HG02588 (cell line): ENCODE measurements at regions not wholly inside any gene's neighbourhood (a gene's known extent, or its start where the extent isn't known, plus 50 kb on each side); places are given as distances from the start of the nearest gene placed in this dataset.
"Not testable (repeated sequence)": the region's sequence is repeated elsewhere in the genome, so short reads cannot be mapped to it uniquely, and the experiment has no call there.

Experiments
- ATAC-seq: cut with Tn5 transposase; IDR thresholded peaks from one replicate; pipeline ENCODE4 v1.9.1; 2021; ENCODE audit warnings: mild to moderate bottlenecking, moderate library complexity; ENCODE audit not compliant: unreplicated experiment

DNA sequence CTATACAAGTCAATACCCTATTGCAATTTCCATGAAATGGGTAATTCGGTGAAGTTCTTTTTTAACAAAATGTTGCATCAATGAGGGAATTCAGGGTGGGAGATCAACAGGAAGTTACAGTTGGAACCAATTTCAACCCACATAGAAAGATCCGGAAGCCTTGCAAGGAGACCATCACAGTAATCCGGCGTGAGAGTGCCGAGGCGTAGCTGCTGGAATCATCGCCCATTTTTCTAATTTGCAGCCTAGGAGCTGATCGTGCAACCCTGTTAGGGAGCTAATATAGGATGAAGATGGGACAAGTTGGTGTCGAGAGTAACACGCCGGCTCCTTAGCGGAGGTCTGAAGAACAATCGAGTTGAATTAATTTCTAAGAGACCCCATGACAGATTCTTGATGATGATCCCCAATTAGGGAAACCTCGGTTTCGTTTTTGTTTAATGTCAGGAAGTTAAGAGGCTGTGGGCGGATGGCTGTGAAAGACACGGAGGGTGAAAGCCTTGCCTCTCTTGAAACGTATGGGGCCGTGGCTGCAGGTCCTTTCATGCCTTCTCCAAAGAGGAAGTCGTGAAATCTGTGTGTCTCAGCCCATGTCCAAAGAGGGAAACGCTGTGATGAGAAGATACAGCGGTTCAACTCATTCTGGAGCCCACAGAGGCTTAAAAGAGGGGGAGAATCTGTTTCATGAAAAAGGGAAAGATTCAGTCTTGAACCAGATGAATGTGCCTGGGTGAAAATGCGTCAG, 51.2 kb upstream of the CARD11 start:
- peak; percentile 52 for ATAC-seq

DNA sequence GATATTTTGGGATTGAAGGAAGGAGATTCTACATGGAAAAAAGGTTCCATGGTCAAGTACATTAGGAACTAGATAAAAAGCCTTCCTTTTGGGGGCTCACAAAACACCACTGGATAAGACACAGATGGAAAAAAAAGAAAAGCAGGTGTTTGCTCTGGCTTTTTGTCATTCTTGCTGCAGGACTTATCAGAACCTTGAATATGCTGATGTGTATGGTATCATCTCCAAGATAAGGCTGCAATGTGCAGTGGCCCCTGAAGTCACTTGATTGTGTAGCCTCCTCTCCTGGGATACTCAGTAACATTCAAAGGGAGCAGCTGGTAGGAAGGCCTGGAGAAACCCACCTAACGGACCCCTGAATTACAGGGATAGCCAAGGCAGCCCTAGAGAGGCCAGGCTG, 54.1 kb upstream of the CARD11 start:
- no peak for ATAC-seq

DNA sequence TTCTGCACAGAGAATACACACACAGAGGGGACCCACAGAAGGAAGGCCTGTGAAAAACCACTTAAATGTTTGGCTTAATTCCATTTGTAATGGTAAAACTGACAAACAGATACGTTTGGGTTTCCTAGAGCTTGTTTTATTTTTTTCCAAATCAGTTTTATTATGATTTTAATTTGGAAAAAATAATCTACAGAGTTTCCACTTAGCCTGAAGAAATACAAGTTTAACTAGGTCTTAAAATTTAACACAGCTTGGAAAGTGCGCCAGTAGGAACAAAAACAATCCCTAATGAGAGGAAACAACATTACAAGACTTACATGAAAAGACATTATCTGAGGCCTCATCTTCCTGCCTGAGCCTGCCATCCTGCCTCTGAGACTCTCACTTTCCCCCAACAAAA, 58.5 kb upstream of the CARD11 start:
- ATAC-seq, result no peak

DNA sequence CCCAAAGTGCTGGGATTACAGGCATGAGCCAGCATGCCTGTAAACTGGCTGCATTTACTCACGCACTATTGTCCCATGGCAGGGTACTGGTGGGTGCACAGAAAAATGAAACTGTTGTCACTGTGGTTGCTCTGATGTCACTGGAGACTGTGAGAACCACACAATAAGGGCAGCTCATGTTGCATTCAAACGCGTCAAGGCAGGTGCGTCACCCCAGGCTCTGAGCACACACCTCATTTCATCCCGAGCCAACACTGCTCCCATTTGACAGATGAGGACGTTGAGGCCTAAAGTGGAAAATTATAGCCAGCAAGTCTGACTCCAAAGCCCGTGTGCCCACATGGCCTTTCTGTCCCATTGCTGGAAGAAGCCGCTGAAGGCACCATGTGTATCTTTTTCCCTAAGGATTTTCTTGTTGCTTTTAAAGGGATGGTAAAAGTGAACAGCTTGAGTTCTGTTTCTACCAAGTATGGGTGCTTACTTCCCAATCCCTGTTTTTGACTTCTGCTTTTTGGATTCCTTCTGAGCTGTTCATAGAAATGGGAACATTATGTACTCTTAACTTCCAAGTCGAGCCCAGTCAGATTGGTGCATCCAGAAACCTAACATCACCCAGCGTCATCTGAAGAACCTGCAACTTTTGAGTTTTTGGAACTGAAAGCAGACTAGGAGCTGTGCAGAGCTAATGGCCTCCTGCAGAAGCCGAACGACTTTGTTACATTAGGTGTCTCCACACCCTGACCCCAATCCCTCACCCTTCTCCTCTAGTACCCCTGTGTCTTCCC, 60.1 kb upstream of the CARD11 start:
- ATAC-seq, result no peak

DNA sequence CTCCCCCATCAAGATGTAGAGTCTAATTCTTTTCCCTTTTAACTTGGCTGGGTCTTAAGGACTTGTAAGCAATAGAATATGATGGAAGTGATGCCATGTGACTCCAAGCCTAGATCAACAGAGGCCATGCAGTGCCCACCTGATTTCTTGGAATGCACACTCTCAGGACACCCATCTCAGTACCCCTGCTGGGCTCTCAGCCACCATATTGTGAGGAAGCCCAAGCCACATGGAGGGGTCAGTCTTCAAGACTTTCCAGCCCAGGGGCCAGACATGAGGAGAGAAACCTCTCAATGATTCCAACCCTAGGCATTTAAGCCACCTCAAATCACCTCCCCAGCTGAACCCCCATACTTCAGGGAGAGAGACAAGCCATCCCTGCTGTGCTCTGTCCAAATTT, 62.2 kb upstream of the CARD11 start:
- no peak for ATAC-seq

DNA sequence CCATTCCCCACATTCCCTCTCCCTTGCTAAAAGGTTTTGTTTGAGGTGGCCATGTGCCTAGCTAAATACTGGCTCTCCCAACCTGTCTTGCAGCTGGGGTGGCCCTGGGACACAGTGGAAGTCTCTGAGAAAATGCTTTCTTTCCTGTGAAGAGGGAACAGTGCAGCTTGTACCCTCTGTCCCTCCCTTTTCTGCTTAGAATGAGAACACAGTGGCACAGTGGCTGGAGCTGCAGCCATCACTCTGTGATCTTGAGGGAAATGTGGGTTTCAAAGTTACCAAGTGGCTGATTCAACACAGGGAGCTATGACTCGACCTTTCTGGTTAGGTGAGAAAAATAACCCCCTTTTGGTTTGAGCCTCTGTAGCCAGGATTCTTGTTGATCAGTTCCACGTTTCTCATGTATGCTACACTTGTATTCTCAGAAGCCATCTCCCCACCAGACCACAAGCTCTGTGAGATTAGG, 62.7 kb upstream of the CARD11 start:
- no peak for ATAC-seq

DNA sequence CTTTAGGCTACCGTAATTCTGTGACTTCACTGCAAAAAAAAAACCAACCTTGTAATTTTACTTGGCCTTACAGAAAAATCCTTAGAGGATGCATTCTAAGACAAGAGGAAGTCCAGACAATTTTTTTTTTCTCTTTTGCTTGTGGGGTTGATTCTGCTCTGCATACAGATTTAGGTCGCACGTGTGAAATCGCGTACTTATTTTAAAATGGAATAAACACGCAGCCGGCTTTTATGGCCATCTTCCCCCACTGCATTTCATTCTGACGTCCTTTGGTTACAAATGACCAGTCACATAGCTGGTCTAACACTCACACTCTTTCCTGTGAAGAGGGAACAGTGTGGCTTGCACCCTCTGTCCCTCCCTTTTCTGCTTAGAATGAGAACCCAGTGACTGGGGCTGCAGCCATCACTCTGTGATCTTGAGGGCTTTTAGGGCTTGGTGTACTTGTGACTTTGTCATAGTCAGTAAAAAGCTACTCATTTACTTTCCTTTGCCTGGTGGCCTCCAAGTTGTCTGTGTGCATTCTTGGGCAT, 63.6 kb upstream of the CARD11 start:
- ATAC-seq, result no peak

DNA sequence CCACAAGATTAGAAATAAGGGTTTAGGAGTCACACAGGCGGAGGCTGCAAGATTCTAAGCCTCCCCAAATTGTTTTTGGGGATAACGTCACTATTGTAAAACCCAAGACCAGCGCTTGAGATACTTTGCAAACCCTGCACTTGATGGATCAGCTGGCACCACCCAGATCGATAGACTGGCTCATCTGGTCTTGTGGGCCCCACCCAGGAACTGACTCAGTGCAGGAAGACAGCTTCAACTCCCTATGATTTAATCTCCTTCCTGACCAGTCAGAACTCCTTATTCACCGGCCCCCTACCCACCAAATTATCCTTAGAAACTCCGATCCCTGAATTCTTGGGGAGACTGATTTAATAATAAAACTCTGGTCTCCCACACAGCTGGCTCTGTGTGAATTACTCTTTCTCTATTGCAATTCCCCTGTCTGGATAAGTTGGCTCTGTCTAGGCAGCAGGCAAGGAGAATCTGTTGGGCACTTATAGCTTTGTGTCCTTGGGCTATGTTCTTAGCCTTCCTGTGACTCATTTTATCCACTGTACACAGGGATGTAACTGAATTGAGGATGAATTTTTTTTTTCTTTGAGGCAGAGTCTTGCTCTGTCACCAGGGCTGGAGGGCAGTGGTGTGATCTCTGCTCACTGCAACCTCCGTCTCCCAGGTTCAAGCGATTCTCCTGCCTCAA, 64.4 kb upstream of the CARD11 start:
- ATAC-seq, result no peak

DNA sequence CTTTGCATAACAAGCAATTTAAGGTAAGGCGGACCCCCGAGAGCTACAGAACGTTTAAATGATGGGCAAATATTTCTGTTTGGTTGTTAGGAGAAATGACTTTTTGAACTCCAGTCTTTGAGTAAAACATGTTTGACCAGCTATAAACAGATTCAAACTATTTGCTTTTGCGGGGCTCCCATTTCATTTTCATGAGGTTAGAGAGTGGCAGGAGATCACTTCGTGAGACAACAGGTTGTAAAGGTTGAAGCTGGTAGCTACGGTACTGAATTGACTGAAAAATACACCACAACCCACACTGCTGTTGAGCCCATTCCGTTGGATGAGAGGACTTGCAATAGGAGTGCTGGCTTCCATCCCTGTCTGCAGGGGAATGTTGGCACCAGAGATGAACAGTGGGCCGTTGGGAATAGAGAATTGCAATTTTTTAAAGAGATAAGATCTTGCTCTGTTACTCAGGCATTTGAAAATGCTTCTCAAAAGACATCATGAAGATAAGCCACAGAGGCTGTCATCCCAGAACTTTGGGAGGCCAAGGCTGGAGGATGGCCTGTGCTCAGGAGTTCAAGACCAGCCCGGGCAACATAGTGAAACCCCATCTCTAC, 65.7 kb upstream of the CARD11 start:
- ATAC-seq, result no peak

DNA sequence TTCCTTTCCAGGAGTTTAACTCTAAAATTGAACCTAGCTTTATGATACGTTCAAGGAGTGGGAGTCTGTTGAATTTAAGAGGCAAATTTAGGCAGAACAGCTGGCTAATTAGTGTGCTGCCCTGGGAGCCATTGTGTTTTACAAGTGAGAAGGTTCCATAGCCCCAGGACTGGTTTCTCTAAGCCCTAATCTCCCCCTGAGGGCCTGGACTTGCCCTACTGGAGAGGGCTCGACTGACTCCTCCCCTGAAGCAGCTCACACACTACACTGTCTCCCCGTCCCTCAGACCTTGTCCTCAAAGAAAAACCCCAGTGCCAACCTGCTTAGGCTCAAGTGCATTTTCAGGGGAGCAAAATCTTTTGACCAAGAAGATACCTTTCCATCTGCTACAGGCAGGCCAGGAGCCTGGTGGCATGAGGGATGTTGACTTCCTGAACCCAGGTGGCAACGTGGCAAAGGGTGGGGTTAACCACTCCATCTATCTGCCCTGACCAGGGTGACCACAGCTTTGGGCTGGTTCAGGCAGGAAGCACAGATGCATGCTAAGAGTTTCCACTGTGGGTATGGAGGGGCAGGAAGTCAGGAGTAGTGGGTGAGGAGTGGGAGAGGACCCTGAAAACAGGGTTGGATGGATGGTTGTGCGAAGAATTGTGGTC, 68.9 kb upstream of the CARD11 start:
- no peak for ATAC-seq

DNA sequence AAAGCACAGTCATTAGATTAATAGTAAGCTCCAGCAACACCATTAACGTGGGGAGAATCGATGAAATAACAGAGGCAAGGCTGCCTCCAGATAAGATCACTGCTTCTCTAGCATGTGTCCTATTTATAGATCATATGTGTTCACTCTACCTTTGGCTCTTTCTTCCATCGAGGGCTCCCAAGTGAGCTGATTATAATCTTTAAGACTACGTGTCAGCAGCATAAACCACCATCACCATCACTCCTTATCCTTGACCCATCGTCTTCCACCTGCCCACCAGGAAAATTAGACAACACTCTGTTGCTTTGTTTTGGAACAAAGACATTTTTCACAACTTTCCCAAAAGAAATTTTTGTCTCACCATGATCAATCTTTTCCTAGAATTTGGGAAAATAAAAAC, 71.2 kb upstream of the CARD11 start:
- ATAC-seq, result no peak

DNA sequence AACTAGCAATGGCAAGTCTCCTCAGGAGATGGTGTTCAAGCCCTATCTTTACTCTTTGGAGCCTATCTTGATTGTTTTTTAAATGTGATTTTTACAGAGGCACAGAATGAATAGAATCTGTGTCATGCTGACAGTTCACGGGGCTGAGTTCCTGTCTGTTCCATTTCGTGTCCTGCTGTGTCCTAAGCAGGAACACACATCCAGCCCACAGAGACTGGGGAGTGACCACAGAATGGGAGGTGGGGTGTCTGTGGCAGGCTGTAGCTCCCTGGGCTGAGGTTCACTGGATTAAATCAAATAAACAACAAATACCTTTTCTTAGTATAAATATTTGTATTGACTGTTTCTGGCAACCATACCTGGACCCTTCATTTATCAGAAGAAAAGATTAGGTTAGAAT, 73.4 kb upstream of the CARD11 start:
- ATAC-seq, result no peak

DNA sequence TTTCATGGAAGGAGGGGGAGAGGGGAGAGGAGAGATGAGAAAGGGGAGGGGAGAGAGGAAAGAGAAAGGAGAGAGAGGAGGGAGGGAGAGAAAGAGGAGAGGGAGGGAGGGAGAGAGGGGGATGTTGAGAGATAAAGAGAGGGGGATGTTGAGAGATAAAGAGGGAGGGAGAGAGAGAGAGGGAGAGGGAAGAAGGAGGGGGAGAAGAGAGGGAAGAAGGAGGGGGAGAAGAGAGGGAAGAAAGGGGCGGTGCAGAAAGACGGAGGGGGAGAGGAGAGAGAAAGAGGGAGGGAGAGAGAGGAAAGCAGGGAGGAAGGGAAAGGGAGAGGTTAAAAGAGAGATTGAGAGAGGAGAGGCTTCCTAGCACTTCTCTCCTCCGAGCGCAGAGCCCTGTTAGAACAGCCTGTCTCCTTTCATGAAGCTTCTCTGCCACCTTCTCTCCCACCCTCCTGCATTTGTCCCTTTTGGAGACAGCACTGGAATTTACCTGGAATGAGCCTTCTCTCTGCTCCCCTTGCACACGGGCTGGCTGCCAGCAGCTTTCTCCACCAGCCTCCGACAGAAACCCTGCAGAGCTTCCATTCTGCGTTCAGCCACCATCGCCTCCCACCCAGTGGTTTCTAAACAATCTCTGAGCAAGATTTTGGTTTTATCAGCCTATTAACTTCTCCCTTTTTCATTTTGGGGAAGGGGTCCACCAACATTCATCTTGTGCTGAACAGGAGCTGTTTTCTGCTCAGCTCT, 74.0 kb upstream of the CARD11 start:
- no peak for ATAC-seq

DNA sequence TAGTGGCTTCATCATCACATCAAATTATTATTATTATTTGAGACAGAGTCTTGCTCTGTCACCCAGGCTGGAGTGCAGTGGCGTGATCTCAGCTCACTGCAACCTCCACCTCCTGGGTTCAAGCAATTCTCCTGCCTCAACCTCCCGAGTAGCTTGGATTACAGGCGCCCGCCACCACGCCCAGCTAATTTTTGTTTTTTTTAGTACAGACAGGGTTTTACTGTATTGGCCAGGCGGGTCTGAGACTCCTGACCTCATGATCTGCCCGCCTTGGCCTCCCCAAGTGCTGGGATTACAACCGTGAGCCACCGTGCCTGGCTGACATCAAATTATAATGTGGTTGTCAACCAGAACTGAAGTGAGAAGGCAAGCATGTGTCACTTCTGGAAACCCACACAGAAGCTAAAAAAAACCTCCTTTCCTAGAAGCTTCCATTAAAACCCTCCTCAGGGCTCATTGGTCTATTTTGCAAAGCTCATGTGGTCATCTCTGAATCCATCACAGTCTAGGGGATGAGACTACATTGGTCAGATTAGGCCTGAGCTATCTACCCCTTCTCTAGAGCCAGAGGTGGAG, 75.8 kb upstream of the CARD11 start:
- ATAC-seq, result not testable (repeated sequence)

DNA sequence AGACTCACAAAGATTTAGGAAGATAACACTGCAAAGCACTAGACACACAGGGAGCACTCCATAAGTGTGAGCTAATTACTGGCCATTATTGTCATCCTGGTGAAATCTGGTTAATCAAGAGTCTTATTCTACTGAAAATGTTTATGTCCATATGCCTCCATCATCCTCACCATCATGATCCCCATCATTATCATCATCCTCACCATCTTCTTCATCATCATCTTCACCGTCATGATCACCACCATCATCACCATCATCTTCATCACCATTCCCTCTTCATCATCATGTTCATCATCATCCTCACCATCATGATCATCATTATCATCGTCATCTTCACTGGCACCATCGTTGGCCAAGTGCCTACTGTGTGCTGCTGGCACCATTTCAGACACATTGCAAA, 76.3 kb upstream of the CARD11 start:
- no peak for ATAC-seq

DNA sequence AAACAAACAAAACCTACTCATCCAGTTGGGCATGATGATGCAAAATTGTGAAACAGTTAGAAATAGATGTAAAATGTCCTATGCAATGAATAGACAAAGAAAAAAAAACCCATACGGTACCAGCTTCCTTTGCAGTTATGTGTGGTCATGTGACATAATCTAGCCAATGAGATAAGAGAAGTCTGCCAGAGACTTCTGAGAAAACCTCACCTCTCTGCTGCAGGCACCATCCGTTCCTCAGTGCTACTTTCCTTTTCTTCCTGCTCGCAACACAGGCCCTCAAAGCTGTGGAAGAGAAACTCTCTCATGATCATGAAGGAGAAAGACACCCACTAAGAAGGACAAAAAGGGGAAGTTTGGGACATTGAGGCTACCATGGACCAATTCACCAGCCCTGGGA, 76.8 kb upstream of the CARD11 start:
- ATAC-seq, result no peak

DNA sequence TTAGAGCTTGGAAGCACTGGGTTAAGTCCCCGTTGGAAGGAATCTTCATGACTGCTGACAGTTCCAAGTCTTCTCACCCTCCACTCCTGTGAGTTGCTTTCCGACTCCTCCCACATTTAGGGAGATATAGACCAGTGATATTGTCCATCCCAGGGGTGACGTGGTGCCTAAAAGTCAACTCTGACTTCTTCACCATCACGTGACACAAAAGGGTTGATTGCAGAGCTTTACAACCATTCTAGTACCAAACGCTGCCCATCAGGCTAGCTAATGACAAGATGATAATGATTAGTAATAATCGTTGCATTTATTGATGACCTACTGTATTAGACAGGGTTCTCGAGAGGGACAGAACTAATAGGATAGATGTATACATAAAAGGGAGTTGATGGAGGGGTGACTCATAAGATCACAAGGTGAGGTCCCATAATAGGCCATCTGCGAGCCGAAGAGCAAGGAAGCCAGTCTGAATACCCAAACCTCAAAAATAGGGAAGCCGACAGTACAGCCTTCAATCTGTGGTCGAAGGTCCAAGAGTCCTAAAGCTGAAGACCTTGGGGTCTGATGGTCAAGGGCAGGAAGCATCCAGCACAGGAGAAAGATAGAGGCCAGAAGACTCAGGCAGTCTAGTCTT, 85.3 kb upstream of the CARD11 start:
- ATAC-seq, result no peak

DNA sequence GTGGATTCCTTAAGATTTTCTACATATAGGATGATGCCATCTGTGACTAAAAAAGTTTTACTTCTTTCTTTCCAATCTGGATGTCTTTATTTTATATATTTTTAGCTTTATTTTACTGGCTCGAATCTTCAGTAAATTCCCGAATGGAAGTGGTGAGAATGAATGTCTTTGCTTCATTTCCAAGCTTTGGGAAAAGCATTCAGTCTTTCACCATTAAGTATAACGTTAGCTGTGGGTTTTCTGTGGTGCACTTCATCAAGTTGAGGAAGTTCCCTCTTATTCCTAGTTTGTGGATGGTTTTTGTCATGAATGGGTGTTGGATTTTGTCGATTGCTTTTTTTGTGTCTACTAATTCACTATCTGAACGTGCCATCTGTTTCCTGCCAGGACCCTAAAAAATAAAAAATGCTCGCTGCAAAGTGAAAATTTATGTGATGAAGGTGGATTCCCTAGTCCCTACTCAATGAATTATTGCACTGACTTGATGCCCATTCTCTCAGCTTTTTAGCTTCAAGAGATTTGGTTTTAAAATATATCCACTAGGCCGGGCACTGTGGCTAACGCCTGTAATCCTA, 90.2 kb upstream of the CARD11 start:
- ATAC-seq, result no peak

DNA sequence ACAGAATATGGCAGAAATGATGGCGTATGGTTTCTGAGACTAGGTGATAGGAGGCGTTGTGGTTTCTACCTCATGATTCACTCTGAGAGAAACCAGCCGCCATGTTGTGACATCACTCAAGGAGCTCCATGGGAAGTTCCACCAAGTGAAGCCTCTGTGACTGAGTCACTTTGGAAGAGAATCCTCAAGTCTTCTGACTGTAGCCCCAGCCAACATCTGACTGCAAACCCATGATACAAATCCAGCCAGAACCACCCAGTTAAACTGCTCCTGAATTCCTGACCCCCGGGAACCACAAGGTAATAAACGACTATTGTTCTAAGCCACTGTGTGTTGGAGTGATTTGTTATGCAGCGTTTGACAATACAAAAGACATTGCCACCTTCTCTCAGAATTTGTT, 91.1 kb upstream of the CARD11 start:
- no peak for ATAC-seq
